Ovary (tissue), 3 donors: ENCODE measurements at regions not wholly inside any gene's neighbourhood (a gene's known extent, or its start where the extent isn't known, plus 50 kb on each side); places are given as distances from the start of the nearest gene placed in this dataset.

Experiments
- CTCF ChIP-seq, 3 donors: fragments of 450-650 bp in 2 of 3; fragments of 200-600 bp in 1 of 3; IDR thresholded peaks; one replicate each; pipeline versions ENCODE4 v1.5.1 to v1.8.0; 2016 to 2022; ENCODE audit warnings: antibody characterized with exemption in 3 of 3, mild to moderate bottlenecking in 1 of 3
- EP300 ChIP-seq: sonication (generic); formaldehyde crosslinking; IDR thresholded peaks from one replicate; pipeline ENCODE4 v1.6.1; 2017; ENCODE audit warnings: antibody characterized with exemption
- POLR2A ChIP-seq: fragments of 450-650 bp; IDR thresholded peaks from one replicate; pipeline ENCODE4 v1.6.1; 2017; ENCODE audit warnings: antibody characterized with exemption, mild to moderate bottlenecking, moderate library complexity
- donor health status: DM: no; HTN: no; CAD: no.

- TF ChIP-seq CTCF (IDR thresholded peaks at IDR 0.05) (no peak), POLR2A (no peak), EP300 (no peak)
These were observed 276.5 kb downstream of the TBL1XR1 start for GRCh38 chr3:176920766-176921160.
